Astrocyte (in vitro differentiated cells and primary cell): ENCODE measurements at regions not wholly inside any gene's neighbourhood (a gene's known extent, or its start where the extent isn't known, plus 50 kb on each side); places are given as distances from the start of the nearest gene placed in this dataset.

Experiments
- CTCF ChIP-seq: IDR thresholded peaks from 2 replicates; pipeline ENCODE4 v1.5.1; 2011; ENCODE audit warnings: low read depth, mild to moderate bottlenecking, inconsistent platforms, low read length, moderate library complexity; ENCODE audit not compliant: insufficient read depth
- EZH2 ChIP-seq: IDR thresholded peaks from 2 replicates; pipeline ENCODE4 v1.6.1; 2012; ENCODE audit warnings: mild to moderate bottlenecking, low read length, inconsistent platforms; ENCODE audit not compliant: insufficient read depth

GRCh38 chr5:1724822-1725602, 74.6 kb downstream of the MRPL36 start:
- TF ChIP-seq CTCF (no peak), EZH2 (no peak)
